GM23338 (cell line): ENCODE measurements at regions not wholly inside any gene's neighbourhood (a gene's known extent, or its start where the extent isn't known, plus 50 kb on each side); places are given as distances from the start of the nearest gene placed in this dataset.

Experiments used
- ATAC-seq: fragments of 200-7000 bp; cut with Tn5 transposase; 3 replicates; pipeline ENCODE4 v1.9.1; 2020
- DNase-seq: peaks from one replicate; pipeline ENCODE4 v3.0.0-alpha.2; 2015; ENCODE audit warnings: low spot score
- H2AFZ ChIP-seq: fragments of 200-600 bp; sonication (generic); 2 replicates; pipeline ENCODE4 v1.8.0; 2016; ENCODE audit warnings: antibody characterized with exemption, mild to moderate bottlenecking, moderate library complexity
- H3F3A ChIP-seq: fragments of 200-600 bp; sonication (generic); replicated peaks from 2 replicates; pipeline ENCODE4 v1.8.0; 2017; ENCODE audit warnings: antibody characterized with exemption, mixed run types, low read depth
- H3K27ac ChIP-seq: fragments of 200-600 bp; sonication (generic); 2 replicates; pipeline ENCODE4 v1.6.1; 2016; ENCODE audit warnings: low read depth
- H3K27me3 ChIP-seq: fragments of 200-600 bp; sonication (generic); 2 replicates; pipeline ENCODE4 v1.8.0; 2016; ENCODE audit warnings: mild to moderate bottlenecking, mixed run types, moderate library complexity; ENCODE audit not compliant: insufficient read depth
- H3K36me3 ChIP-seq: fragments of 200-600 bp; sonication (generic); 2 replicates; pipeline ENCODE4 v1.8.0; 2016; ENCODE audit warnings: mild to moderate bottlenecking; ENCODE audit not compliant: insufficient read depth
- H3K4me1 ChIP-seq: fragments of 200-600 bp; sonication (generic); 2 replicates; pipeline ENCODE4 v1.8.0; 2016; ENCODE audit warnings: mild to moderate bottlenecking, moderate library complexity; ENCODE audit not compliant: insufficient read depth
- H3K4me2 ChIP-seq: fragments of 200-600 bp; sonication (generic); 2 replicates; pipeline ENCODE4 v1.7.1; 2017; ENCODE audit warnings: mixed run types
- H3K4me3 ChIP-seq: fragments of 200-600 bp; sonication (generic); 2 replicates; pipeline ENCODE4 v1.6.1; 2016; ENCODE audit warnings: mixed run types
- H3K79me2 ChIP-seq: fragments of 200-600 bp; sonication (generic); replicated peaks from 2 replicates; pipeline ENCODE4 v1.8.0; 2017; ENCODE audit warnings: mild to moderate bottlenecking; ENCODE audit not compliant: insufficient read depth
- H3K9me2 ChIP-seq: fragments of 200-600 bp; sonication (generic); 2 replicates; pipeline ENCODE4 v1.8.0; 2017; ENCODE audit not compliant: insufficient read depth
- H4K20me1 ChIP-seq: fragments of 200-600 bp; sonication (generic); replicated peaks from 2 replicates; pipeline ENCODE4 v1.8.0; 2017; ENCODE audit warnings: mild to moderate bottlenecking; ENCODE audit not compliant: insufficient read depth
- H3K27ac Mint-ChIP-seq: 2 replicates; pipeline ENCODE4 v1.8.0; 2020; ENCODE audit warnings: inconsistent platforms, mild to moderate bottlenecking, moderate library complexity, mixed read lengths
- H3K27me3 Mint-ChIP-seq: 3 replicates; pipeline ENCODE4 v1.8.0; 2022; ENCODE audit warnings: low read depth, mild to moderate bottlenecking, moderate library complexity, mixed read lengths, inconsistent platforms; ENCODE audit not compliant: insufficient read depth, poor library complexity
- H3K36me3 Mint-ChIP-seq: 3 replicates; pipeline ENCODE4 v1.8.0; 2021; ENCODE audit warnings: low read depth, mild to moderate bottlenecking, inconsistent platforms, moderate library complexity, mixed read lengths
- H3K4me1 Mint-ChIP-seq: 3 replicates; pipeline ENCODE4 v1.8.0; 2020; ENCODE audit warnings: mild to moderate bottlenecking, inconsistent platforms, mixed read lengths
- H3K4me3 Mint-ChIP-seq: 3 replicates; pipeline ENCODE4 v1.8.0; 2021; ENCODE audit warnings: moderate library complexity, mild to moderate bottlenecking, inconsistent platforms, mixed read lengths
- H3K9me3 Mint-ChIP-seq: 3 replicates; pipeline ENCODE4 v1.8.0; 2020; ENCODE audit warnings: moderate library complexity, mild to moderate bottlenecking, inconsistent platforms, mixed read lengths
- CREB1 ChIP-seq: fragments of 250-450 bp; sonication (Bioruptor Pico); IDR thresholded peaks from 2 replicates; pipeline ENCODE4 v1.5.0; 2020; ENCODE audit warnings: low read depth, mild to moderate bottlenecking, moderate library complexity
- CTCF ChIP-seq, 2 experiments: fragments of 200-600 bp in 1 of 2; sonication (generic) in 1 of 2; conservative IDR thresholded peaks; 2 replicates each; pipeline versions ENCODE4 v1.5.1 to v1.6.1; 2016 to 2017; ENCODE audit warnings: antibody characterized with exemption in 2 of 2, low read depth in 2 of 2, mild to moderate bottlenecking in 2 of 2, moderate library complexity in 1 of 2
- ETS1 ChIP-seq: IDR thresholded peaks from 2 replicates; pipeline ENCODE4 v1.6.1; 2016; ENCODE audit warnings: antibody characterized with exemption
- EZH2phosphoT487 ChIP-seq: fragments of 200-600 bp; sonication (generic); IDR thresholded peaks from one replicate; pipeline ENCODE4 v1.8.1; 2018; ENCODE audit warnings: antibody characterized with exemption; ENCODE audit not compliant: unreplicated experiment
- JUNB ChIP-seq: IDR thresholded peaks from one replicate; pipeline ENCODE4 v1.6.1; 2016; ENCODE audit warnings: antibody characterized with exemption; ENCODE audit not compliant: unreplicated experiment
- ZNF114 ChIP-seq: fragments of 250-450 bp; sonication (Bioruptor Pico); IDR thresholded peaks from 2 replicates; pipeline ENCODE4 v1.5.0; 2020; ENCODE audit warnings: mild to moderate bottlenecking, moderate library complexity
- ZNF462 ChIP-seq: fragments of 250-450 bp; sonication (Bioruptor Pico); IDR thresholded peaks from 2 replicates; pipeline ENCODE4 v1.5.0; 2020; ENCODE audit warnings: mild to moderate bottlenecking, moderate library complexity

- TF ChIP-seq ZNF462 (no peak), EZH2phosphoT487 (no peak), CTCF (conservative IDR thresholded peaks at IDR 0.05; ENCODE audit: low read depth in 2 of 2) (no peak)
Observed at GRCh38 chr16:86787538-86787937, 209.2 kb downstream of the FOXL1 start (continued).

- Histone ChIP-seq H3K9me2 (no peaks in the 10 kb centered on the region), H3K4me1 (peaks cover 9% of the 10 kb centered on the region; the same call in 1 of the 2 replicates), H3K36me3 (no peaks in the 10 kb centered on the region), H2AFZ (peak overlapping the region; percentile 83), H3K4me3 (no peak overlapping the region), H3F3A (no peaks in the 10 kb centered on the region), H3K79me2 (no peaks in the 10 kb centered on the region), H3K27ac (no peak overlapping the region), H3K27me3 (no peaks in the 10 kb centered on the region), H4K20me1 (no peaks in the 10 kb centered on the region), H3K4me2 (no peak overlapping the region)
- no peak overlapping the region for H3K4me3 Mint-ChIP-seq
- H3K27me3 Mint-ChIP-seq: no peaks in the 10 kb centered on the region
- no peak; the same call in 2 of the 3 replicates for ATAC-seq
- DNase-seq: no peak
- H3K36me3 Mint-ChIP-seq: no peaks in the 10 kb centered on the region
- no peak overlapping the region for H3K27ac Mint-ChIP-seq
- H3K4me1 Mint-ChIP-seq: peaks cover 39% of the 10 kb centered on the region
- H3K9me3 Mint-ChIP-seq: no peaks in the 10 kb centered on the region
- TF ChIP-seq ZNF462 (no peak), ETS1 (no peak), ZNF114 (CRISPR knock-in tag) (no peak), CREB1 (CRISPR knock-in tag) (no peak), JUNB (no peak)
Observed at GRCh38 chr16:86789621-86790051, 211.3 kb downstream of the FOXL1 start.
